Stimulated activated CD4-positive, alpha-beta T cell treated with anti-CD3 and anti-CD28 coated beads, Interleukin-15, amount 100 ng/mL, for 1 hour (primary cell): ENCODE measurements at regions not wholly inside any gene's neighbourhood (a gene's known extent, or its start where the extent isn't known, plus 50 kb on each side); places are given as distances from the start of the nearest gene placed in this dataset.
"Not testable (repeated sequence)": the region's sequence is repeated elsewhere in the genome, so short reads cannot be mapped to it uniquely, and the experiment has no call there.

ENCODE experiments used
- DNase-seq, 2 donors: peaks; one replicate each; pipeline ENCODE4 v3.0.0-alpha.2; 2020; ENCODE audit warnings: low read depth in 1 of 2, low spot score in 1 of 2

DNA sequence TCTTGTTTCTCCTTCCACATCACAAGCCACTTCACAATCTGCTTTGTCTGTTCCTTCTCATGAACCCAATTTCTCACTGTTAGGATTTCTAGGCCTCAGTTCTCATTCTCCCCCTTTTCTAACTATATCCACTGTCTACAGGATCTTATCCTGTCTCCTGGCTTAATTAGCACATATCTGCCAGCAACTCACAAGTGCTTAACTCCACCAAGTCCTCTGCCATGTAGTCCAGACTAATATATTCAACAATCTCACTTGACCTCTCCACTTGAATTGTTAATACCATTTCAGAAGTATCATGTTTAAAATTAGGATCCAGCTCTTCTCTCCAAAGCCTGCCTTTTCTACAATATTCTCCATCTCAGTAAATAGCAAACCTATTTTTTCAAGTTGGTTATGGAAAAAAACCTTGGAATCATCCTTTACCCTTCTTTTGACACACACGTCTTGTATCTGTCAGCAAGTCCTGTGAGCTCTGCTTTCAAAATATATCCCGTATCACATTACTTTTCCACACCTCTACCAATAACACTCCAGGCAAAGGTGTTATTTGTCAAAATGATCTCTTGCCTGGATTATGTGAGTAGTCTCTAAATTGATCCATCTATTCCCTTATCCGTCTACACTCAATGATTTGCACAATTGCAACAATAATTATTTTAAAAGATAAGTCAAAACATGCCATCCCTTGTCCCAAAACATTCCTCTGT lies 127.2 kb upstream of the SLIT2 start:
- DNase-seq = no peak

DNA sequence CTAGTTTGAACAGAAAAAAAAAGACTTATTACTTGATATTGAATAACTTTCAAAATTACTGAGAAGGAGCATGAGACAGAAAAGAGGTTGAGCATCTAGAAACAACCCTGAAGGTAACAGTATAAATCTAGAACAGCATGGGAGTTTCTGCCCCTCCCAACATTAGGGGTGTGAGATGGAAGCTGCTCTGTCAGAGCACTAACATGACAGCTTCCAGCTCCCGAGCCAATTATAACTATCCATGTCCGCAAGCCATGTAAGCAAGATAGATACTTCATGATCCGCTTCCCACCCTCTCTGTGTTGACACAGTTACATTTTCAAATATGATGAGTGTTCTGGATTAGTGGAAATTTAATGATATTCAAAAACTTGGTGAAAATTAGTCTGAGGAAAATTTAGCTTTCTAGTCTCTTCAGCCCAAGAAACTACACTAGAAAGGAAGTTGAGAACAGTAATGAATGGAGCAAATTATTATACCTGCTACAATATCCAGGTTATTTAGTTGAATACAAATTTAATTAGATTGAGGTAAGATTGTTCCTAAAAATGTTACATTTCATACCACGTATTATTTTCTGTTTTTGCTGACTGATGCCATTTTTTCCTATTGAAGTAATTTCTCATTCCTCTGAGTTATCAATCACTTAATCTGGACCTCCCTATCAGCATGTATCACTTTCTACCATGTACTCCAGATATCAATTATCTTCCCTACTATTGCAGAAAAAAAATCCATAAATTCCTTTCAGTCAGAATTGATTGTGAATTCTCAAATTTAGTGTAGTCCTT lies 129.3 kb upstream of the SLIT2 start:
- DNase-seq = no peak

DNA sequence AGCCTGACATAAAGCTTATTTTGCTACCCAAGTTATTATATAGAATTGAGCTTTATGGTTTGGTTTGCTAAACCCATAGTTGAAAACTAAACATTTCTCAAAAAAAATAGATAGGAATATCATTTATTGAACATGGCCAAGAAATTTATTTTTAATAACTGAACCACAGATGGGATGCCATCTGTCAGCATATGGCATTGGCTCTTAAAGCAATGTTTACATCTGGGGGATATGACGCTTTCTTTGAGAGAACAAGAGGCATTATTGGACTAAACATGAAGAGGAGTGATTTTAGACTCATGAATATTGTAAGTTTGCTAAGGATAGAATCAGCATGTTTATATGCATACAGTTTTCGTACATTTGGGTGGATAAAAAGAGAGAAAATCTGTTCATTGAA lies 132.6 kb upstream of the SLIT2 start:
- DNase-seq = no peak

DNA sequence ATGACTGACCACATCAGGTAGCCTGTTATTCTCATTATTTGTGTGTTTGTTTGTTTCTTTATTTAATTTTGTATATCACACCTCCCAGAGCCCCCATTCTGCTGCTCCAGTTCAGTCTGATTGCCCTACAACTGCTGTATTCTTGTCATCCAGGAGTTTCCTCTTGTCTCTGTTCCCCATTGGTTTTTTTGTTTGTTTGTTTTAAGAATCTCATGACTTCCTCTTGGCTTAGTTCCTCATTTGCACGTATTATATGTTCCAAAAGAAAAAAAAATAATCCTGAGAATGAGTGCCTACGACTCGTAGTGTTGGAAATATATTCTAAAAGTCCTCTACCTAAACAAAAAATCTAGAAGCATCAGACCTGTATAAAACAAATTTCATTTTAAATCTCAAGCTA lies 142.3 kb upstream of the SLIT2 start:
- DNase-seq = no peak

DNA sequence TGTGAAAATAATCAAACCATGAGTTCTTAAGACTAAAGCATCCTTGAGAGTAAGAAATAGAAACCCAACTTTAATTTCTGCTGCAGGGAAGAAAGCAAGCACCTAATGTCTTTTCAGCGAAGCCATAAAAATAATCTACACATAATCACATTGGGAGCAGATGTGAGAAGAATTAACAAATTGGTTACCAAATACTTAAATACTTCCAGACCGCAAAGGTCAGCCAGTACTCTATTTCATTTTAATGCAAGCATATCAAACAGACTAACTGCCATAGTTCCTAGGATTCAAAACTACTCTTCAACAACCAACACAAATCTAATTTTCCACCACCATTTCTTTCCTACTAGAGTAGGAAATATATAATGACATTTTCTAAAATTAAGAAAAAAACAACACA lies 144.8 kb upstream of the SLIT2 start:
- DNase-seq = no peak

DNA sequence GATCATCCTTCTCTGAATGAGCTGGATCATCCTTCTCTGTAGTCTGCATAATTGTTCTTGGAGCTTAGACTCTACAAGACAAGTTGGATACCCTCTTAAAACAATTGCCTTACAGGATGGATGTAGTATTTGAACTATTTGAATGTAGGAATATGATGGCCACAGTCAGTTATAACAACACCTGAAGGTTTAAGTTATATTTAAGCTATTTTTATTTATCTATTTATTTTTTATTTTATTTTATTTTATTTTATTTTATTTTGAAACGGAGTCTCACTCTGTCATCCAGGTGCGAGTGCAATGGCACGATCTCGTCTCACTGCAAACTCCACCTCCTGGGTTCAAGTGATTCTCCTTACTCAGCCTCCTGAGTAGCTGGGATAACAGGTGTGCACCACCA lies 149.9 kb upstream of the SLIT2 start:
- no peak for DNase-seq

DNA sequence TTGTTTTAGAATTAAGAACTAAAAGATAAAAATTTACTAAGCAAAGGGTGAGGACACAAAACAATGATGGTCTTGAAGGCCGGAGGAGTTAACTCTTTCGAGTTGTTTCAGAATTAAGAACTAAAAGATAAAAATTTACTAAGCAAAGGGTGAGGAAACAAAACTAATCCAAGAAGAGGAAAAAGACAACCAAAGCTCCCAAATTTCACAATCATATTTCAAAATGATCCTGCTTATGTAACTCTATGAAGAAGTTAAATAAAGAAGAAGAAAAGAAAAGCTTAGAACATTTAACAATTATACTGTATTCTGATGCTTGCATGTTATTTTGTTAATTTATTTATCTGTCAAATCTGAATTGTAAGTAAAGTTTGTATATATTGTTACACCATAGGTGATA lies 154.8 kb upstream of the SLIT2 start:
- no peak for DNase-seq

DNA sequence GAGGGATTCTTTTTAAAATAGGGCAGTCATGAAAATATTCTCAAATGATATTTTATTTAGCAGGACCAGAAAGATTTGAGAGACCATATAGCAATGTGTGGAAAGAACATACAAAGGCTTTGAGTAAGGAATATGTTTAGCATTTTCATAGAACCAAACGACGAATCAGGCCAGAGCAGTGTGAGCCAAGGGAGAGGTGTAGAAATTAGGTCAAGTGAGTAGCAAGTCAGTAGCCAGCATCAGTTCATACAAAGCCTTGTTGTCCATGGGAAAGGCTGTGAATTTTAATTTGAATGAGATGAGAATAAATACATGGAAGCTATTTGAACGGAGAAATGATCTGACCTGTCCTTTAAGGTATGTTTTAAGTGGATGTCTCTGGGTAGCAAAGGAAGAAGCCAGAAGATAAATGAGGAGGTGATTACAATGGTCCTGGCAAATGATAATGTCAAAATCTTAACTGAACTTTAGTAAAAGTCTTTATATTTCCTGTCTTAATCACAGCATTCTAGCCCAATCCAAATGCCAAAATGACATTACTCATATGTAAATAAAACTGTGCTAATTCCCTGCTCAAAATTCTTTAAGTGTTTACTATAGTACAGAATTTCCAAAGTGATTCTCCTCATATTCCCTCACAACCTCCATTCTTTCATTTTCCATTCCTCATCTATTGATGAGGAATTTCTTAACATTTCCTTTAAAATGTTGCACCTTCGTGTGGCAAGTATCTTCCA lies 155.7 kb upstream of the SLIT2 start:
- DNase-seq = no peak

DNA sequence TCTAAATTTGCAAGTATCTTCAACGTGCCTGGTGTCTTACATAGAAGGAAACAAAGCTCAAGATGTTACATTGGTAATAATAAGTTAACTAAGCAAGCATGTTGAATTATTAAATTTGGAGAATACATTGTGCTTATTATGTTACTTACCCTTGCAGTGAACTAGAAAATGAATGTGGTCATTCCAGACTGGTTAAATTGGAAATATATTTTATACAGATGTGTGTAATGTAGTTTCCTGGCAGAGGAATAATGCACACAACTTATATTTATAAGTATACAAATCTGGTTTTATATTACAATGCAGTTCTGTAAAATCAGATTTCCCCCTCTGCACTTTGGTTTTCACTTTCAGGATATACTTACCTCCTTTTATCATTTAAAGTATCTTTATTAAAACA lies 159.9 kb upstream of the SLIT2 start:
- no peak for DNase-seq

DNA sequence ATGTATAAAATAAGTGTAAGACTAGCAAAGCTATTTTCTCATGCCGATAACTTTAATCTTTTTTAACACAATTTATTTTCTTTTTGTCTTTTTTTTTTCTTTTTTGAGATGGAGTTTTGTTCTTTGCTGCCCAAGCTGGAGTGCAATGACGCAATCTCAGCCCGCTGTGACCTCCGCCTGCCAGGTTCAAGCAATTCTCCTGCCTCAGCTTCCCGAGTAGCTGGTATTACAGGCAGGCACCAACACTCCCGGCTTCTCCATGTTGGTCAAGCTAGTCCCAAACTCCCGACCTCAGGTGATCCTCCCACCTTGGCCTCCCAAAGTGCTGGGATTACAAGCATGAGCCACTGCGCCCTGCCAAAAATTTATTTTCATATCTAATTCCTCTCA lies 164.2 kb upstream of the SLIT2 start:
- no peak for DNase-seq

DNA sequence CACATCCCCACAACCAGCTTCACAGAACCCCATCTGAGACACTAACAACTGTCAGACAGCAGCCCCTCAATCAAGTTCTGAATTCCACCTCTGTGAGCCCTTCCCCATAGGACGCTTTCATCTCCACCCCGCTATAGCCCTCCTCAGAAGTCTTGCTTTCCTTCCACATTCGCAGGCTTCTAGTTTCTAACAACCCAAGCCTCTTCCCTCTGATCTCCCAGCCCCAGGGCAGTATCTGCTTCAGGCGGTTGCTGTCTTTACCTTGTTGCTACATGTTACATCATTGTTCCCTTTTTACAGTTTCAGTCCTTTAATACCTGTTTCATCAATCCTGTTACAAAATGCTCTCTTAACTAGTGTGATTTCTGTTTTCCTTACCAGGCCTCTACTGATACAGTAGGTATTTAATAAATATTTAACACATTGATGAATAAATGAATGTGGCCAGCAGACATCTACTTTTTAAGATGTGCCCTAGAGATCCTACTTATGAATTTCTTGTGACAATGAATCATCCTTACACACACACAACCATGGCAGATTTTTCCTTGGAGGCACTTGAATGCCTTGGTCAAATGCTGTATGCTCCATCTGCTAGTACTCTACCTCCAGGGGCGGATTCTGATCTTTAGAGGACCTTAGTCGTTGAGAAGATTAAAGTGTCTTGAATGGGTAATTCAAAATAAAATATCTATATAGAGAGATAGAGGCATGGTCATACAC lies 164.7 kb upstream of the SLIT2 start:
- no peak for DNase-seq

DNA sequence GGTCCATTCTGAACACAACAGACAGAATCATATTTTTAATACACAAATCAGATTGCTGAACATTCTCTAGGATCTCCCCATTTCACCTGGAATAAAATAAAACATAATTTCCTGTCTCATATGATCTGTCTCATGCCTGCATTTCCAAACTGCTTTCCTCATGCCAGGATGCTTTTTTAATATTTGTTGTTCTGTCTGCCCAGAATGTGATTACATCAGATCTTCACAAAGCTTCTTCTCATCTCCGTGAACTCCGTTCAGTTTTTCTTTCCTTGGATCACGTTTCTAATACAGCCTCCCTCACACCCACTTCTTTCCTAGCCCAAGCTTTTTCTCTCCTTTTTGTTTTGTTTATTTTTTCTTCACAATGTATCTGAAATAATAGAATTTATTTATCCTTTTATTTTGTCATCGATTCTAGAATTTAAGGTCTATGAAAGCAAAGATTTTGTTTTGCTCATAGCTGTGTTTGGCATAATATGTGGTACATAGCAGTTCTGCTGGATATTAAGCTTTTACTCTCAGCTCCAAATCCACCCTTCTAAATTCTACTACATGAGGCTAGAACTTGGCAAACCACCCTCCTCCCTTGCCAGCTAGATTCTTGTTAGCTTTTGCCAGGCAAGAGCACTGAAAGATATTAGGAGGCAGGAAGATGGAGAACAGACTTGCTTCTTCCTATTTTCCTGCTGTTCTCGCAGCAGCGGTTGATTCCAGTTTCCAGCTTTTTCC lies 165.5 kb upstream of the SLIT2 start:
- DNase-seq = no peak

DNA sequence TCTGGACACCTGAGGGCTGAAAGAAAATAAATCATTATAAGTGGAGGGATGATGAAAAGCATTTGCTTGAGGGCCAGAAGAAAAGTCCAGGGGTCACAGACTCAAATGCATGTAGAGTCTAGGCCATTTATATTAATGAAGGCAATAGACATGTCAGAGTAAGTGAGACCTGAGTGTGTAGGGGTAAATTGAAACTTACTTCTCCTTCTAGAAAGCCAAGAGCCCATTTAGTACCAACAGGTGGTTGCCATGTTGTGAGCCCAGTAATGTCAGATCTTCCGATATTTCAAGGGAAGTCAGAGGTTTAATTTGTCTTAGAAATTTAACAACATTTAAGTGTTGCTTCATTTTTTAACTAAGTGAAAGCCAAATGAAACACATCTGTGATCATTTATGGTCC lies 166.1 kb upstream of the SLIT2 start:
- no peak for DNase-seq

DNA sequence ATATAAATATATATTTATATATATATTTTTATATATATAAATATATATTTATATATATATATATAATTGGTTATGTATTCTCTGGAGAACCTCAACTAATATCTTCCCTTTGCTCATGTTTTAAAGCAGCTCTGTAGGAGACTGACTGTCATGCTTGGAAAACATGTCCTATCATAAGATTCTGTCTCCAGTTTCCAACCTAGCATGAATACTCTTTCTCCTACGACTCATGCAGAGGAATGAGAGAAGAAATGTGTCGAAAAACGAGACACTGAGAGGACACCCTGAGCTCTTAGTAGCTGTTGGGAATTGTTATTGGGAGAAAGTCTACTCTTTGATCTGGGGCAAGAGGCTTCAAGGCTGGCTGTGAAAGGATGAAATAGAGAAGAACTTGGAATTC lies 166.5 kb upstream of the SLIT2 start:
- DNase-seq = no peak

DNA sequence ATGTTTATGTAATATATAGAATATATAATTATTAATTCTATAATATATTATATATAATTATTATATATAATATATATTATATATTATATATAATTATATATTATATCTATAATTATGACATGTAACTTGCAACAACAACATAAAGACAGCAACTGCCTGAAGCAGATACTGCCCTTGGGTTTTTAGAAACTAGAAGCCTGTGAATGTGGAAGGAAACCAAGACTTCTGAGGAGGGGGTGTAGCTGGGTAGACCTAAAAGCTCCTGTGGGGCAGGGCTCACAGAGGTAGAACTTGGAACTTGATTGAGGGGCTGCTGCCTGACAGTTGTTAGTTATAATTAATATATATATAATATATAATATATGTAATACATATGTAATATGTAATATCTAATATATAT lies 167.2 kb upstream of the SLIT2 start:
- DNase-seq = no peak

DNA sequence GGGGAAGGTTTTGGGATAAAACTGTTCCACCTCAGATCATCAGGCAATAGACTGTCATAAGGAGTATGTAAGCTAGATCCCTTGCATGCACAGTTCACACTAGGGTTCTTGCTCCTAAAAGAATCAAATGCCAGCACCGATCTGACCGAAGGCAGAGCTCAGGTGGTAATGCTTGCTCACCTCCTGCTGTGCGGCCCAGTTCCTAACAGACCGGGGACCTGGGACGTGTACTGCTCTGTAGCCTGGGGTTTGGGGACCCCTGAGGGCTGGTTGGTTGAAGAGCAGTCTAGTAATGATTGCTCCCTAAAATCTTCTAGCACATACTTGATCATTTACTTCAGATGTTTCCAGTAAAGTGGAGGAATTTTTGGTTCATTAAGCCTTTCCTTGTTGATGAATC lies 173.1 kb upstream of the SLIT2 start:
- DNase-seq = no peak

DNA sequence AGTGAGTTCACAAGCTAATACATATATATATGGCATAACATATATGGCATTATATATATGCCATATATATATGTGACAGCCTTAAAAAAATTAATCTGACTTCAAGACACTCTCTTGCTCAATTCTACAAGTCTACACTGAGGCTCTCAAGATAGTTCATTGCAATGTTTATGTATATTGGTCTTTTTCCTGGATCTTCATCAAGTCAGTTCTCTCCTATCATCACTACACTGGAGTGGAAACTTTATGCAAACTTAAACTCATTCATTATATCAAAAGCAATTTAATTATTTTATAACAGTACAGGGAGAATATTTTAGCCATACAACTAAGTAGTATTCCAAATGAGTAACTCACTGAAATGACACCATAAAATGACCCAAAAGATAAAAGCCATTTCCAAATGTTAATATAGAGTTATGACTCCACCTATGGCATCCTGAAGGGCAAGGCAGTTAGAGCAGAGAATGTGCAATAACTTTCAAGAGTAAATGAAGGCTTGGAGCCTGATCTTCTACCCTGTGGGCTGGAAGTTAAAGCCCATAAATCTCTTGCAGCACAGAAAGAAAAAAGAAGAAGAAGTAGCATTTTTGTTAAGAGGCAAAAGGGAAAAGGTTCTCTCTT lies 176.3 kb upstream of the SLIT2 start:
- no peak for DNase-seq

DNA sequence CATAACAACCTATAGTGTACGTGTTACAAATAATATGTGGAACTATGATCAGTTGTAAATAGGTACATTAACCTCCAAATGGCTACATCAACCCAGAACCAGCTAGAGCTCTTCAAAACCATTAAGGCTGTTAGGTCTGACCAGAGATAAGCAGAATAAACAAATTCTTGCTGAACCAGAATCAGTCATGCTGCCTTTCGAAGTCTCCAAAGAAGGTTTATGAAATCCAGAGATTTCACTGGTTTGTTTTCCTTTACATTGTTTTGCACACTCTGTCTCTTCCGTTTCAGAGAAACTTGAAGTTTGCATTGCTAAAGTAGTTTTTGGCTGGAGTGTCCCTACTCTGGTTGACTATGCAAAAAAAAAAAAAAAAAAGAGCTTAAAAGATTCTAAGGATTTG lies 177.3 kb upstream of the SLIT2 start:
- DNase-seq = no peak

DNA sequence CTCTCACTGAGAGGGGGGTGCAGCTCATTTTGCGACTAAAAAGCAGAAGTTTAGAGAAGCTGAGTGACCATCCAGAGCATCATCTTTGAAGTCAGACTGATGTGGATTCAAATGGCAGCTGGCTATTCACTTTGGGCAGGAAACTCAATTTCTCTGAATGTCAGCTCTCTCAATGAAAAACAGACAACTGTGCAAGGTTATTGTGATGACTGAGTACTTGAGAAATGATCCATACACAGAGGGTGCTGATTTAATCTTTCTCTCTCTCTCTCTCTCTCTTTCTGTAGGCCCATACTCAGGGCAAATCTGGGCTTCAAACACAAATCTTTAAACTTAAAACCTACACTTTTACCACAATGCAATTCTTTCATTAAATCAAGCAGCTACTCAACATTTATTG lies 185.8 kb upstream of the SLIT2 start:
- no peak for DNase-seq

DNA sequence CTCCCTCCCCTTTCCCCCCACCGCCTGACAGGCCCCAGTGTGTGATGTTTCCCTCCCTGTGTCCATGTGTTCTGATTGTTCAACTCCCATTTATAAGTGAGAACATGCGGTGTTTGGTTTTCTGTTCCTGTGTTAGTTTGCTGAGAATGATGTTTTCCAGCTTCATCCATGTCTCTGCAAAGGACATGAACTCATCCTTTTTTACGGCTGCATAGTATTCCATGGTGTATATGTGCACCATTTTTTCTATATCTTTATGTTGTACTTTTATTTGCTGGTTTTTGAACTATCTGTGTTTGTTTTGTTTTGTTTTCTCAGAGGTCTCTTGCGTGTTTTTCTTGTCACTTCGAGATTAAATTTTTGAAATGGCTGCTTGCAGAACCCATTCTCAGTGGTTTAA lies 188.8 kb upstream of the SLIT2 start:
- not testable (repeated sequence) for DNase-seq

DNA sequence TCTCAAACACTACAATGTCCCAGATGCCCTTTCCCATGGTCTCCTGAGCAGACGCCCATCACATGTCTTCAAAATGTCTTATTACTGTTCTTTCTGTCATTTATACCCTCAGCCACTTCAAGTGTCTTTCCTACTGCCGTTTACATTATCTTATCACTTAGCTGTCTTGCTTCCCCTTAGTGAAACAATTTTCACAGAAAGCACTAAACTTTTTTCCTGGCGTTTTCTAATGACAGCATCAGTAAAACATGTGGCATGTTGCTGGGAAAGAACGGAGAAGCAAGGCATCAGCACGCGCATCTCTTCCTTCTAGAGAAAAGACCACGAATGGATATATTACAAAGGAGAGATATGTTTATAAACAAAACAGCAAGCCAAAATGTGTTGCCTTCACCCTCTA lies 189.7 kb upstream of the SLIT2 start:
- no peak for DNase-seq
